B cell (primary cell): ENCODE measurements at regions not wholly inside any gene's neighbourhood (a gene's known extent, or its start where the extent isn't known, plus 50 kb on each side); places are given as distances from the start of the nearest gene placed in this dataset.

Experiments used
- CTCF ChIP-seq: fragments of 200-600 bp; IDR thresholded peaks from one replicate; pipeline ENCODE4 v1.8.0; 2022; ENCODE audit warnings: antibody characterized with exemption, mild to moderate bottlenecking
- EZH2 ChIP-seq: IDR thresholded peaks from 2 replicates; pipeline ENCODE4 v1.6.1; 2012; ENCODE audit warnings: borderline replicate concordance, low read depth, mild to moderate bottlenecking, moderate library complexity, low read length; ENCODE audit not compliant: insufficient read depth, poor library complexity, severe bottlenecking

- no peak for TF ChIP-seq EZH2
- no peak for TF ChIP-seq CTCF
Observed at GRCh38 chr1:242836423-242836822, 311.9 kb upstream of the PLD5 start.
